ENCODE measurements at regions not wholly inside any gene's neighbourhood (a gene's known extent, or its start where the extent isn't known, plus 50 kb on each side); places are given as distances from the start of the nearest gene placed in this dataset.
"Not testable (repeated sequence)": the region's sequence is repeated elsewhere in the genome, so short reads cannot be mapped to it uniquely, and the experiment has no call there.

DNA sequence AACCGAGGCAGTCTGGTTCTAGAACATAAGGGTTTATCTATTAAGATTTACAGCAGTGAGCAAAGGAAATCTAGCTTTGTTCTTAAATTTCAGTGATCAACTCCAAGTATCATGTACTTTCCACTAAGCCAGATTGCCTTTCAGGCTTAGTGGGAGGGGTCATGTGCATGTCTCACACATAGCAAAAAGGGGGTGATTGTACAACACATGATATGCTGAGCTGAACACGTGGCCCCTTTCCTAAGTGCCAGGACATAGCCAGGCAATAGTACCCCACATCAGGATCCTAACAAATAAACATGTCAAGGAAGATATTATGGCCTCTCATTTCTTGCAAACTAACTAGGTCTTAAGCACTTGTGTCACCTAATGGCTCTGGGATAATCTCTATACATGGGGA lies 347.2 kb downstream of the C12orf75 start:
- H3K4me3 ChIP-seq (ENCODE audit: low read depth, low read length), result no peak overlapping the region
- TF ChIP-seq, protein P1, sequence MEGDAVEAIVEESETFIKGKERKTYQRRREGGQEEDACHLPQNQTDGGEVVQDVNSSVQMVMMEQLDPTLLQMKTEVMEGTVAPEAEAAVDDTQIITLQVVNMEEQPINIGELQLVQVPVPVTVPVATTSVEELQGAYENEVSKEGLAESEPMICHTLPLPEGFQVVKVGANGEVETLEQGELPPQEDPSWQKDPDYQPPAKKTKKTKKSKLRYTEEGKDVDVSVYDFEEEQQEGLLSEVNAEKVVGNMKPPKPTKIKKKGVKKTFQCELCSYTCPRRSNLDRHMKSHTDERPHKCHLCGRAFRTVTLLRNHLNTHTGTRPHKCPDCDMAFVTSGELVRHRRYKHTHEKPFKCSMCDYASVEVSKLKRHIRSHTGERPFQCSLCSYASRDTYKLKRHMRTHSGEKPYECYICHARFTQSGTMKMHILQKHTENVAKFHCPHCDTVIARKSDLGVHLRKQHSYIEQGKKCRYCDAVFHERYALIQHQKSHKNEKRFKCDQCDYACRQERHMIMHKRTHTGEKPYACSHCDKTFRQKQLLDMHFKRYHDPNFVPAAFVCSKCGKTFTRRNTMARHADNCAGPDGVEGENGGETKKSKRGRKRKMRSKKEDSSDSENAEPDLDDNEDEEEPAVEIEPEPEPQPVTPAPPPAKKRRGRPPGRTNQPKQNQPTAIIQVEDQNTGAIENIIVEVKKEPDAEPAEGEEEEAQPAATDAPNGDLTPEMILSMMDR (IDR thresholded peaks at IDR 0.05; ENCODE audit: low read depth, low read length), result no peak
- DNase-seq (ENCODE audit: low read depth, low spot score), result no peak
- in situ Hi-C loops (cut with HindIII; ENCODE audit: low sequenced_read_pairs), result no loop called here

DNA sequence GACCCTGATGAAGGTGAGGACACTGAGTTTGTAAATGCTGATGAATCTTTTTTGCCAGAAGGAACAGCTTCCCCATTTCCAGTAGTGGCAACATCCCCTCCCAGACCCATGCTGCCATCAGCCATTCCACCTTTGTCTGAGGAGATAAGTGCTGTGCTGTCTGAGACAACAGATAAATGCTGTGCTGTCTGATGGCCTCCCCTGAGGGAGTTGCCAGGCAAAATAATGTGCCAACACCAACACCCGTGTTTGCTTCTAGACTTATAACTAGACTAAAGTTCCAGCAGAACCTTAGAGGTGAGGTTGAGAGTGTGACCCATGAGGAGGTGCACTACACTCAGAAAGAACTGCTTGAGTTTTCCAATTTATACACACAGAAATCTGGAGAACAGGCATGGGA lies 349.5 kb downstream of the C12orf75 start:
- TF ChIP-seq, protein P1 (IDR thresholded peaks at IDR 0.05; ENCODE audit: low read depth, low read length), result no peak
- no peak for DNase-seq (ENCODE audit: low read depth, low spot score)
- in situ Hi-C loops (cut with HindIII; ENCODE audit: low sequenced_read_pairs), result no loop called here
- no peak overlapping the region for H3K4me3 ChIP-seq (ENCODE audit: low read depth, low read length)

DNA sequence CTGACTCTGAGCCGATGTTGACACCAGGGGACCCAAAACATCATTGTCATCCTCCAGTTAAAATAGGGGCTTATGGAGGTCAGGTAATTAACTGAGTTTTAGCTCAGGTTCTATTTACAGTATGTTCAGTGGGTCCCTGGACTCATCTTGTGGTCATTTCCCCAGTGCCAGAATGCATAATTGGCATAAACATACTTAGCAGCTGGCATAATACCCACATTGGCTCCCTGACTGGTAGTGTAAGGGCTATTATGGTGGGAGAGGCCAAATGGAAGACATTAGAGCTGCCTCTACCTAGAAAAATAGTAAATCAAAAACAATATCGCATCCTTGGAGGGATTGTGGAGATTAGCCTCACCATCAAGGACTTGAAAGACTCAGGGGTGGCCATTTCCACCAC lies 350.9 kb downstream of the C12orf75 start:
- TF ChIP-seq, protein P1 (IDR thresholded peaks at IDR 0.05; ENCODE audit: low read depth, low read length), result no peak
- in situ Hi-C loops (cut with HindIII; ENCODE audit: low sequenced_read_pairs), result no loop called here
- no peak overlapping the region for H3K4me3 ChIP-seq (ENCODE audit: low read depth, low read length)
- DNase-seq (ENCODE audit: low read depth, low spot score), result no peak

DNA sequence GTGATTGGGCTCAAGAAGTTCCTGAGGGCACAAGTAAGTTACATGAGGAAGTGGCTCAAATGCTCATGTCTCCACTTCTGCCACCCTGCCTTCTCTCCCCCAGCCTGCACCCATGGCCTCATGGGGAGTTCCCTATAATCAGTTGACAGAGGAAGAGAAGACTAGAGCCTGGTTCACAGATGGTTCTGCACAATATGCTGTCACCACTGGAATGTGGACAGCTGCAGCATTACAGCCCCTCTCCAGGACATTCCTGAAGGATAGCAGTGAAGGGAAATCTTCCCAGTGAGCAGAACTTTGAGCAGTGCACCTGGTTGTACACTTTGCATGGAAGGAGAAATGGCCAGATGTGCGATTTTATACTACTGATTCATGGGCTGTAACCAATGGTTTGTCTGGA lies 352.3 kb downstream of the C12orf75 start:
- in situ Hi-C loops (cut with HindIII; ENCODE audit: low sequenced_read_pairs); H3K4me3 ChIP-seq (ENCODE audit: low read depth, low read length); DNase-seq (ENCODE audit: low read depth, low spot score): not testable (repeated sequence)

DNA sequence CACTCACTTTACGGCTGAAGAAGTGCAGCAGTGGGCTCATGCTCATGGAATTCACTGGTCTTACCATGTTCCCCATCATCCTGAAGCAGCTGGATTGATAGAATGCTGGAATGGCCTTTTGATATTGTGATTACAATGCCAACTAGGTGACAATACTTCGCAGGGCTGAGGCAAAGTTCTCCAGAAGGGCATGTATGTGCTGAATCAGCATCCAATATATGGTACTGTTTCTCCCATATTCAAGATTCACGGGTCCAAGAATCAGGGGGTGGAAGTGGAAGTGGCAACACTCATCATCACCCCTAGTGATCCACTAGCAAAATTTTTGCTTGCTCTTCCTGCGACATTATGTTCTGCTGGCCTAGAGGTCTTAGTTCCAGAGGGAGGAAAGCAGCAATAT lies 353.3 kb downstream of the C12orf75 start:
- H3K4me3 ChIP-seq (ENCODE audit: low read depth, low read length); DNase-seq (ENCODE audit: low read depth, low spot score); in situ Hi-C loops (cut with HindIII; ENCODE audit: low sequenced_read_pairs): not testable (repeated sequence)

DNA sequence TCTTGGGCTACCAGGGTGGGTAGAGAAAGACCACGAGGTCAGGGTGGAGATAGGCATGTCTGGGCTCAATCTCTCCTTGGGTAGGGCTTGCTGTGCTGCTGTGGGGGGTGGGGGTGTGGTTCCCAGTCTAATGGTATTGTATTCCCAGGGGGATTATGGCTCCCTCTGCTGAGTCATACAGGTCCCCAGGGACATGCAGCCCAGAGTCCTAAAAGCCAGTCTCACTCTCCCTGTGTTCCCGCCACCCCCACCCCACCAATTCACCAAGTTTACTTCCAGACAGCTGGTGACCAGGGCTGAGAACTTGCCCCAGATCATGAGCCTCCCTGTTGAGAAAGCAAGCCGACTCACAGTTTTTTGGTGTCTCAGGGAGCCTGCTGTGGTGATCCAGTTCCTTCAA lies 367.6 kb downstream of the C12orf75 start:
- TF ChIP-seq, protein P1 (IDR thresholded peaks at IDR 0.05; ENCODE audit: low read depth, low read length), result no peak
- DNase-seq (ENCODE audit: low read depth, low spot score), result peak; percentile 22
- no peak overlapping the region for H3K4me3 ChIP-seq (ENCODE audit: low read depth, low read length)
- in situ Hi-C loops (cut with HindIII; ENCODE audit: low sequenced_read_pairs), result no loop called here

DNA sequence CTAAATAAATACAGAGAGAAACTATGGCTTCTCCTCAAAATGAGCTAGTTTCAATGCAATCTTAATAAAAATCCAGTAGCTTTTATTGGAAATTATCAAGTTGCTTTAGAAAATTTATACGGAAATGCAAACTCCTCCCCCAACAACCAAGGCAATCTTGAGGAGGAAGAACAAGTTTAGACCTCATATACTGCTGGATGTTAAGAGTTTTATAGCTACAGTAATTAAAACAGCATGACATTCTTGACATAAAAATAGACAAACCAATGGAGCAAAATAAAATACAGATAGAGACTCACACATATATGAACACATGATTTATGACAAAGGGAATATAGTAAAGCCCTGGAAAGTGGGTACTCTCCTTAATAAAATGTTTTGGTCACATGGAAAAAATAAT lies 368.7 kb downstream of the C12orf75 start:
- H3K4me3 ChIP-seq (ENCODE audit: low read depth, low read length), result no peak overlapping the region
- in situ Hi-C loops (cut with HindIII; ENCODE audit: low sequenced_read_pairs), result no loop called here
- TF ChIP-seq, protein P1 (IDR thresholded peaks at IDR 0.05; ENCODE audit: low read depth, low read length), result no peak
- DNase-seq (ENCODE audit: low read depth, low spot score), result no peak

DNA sequence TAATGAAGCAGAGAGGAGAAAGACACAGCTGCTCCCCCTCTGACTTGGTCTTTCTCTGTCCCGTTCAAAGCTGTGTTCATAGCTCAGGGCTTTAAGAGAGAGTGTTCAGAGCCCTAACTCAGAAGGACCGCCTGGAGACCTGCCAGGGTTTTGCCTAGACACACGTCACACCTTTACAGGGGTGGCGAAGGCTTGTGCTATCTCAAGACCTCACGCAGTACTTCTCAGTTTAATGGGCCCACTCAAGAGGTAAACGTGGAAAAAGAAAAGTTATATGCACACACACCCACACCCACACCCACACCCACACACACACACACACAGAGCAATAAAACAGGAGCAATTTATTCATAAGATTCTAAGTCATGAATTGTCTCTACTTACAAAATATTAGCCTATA lies 374.3 kb downstream of the C12orf75 start:
- no peak overlapping the region for H3K4me3 ChIP-seq (ENCODE audit: low read depth, low read length)
- in situ Hi-C loops (cut with HindIII; ENCODE audit: low sequenced_read_pairs), result no loop called here
- TF ChIP-seq, protein P1 (IDR thresholded peaks at IDR 0.05; ENCODE audit: low read depth, low read length), result no peak
- DNase-seq (ENCODE audit: low read depth, low spot score), result no peak

Data from astrocyte of the spinal cord (primary cell).